NOMO-1 (cell line): ENCODE measurements at regions not wholly inside any gene's neighbourhood (a gene's known extent, or its start where the extent isn't known, plus 50 kb on each side); places are given as distances from the start of the nearest gene placed in this dataset.

Source experiments
- DNase-seq, 2 experiments: peaks; one replicate each; lab custom pipeline; 2025; ENCODE audit not compliant: unreplicated experiment in 2 of 2; lab: John Stamatoyannopoulos, UW

DNA sequence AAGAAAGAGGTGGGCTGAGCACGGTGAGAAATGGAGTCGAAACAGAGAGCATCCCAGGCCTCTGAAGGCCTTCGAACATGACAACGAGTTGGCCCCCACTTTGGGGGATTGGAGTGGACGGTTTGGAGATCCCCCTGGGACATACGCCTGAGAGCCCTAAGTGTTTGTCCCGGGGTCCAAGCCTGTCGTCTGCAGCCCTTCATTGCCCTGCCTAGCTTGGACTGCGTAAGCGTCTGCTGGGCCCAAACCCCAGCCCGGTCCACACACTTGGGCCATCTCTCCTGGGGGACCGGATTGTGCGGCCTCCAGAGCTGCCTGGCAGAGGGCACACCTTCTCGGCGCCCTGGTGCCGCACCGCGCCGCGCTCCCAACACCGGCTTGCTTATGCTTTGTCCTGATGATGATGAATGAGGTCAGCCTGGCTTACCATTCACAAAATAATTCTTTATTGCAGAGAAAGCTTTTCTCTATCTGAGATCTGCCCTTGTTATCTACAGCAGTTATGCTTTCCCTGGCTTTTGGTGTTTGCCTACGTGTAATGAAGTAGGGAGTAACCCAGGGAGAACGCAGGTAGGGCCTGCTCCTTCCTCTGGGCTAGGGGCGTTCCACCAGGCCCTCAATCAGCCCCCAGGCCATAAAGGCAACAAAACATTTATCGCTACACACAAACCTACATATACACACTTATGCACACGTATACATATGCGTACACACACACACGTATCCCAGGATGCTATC, 85.9 kb upstream of the PPARA start:
- DNase-seq = no peak

DNA sequence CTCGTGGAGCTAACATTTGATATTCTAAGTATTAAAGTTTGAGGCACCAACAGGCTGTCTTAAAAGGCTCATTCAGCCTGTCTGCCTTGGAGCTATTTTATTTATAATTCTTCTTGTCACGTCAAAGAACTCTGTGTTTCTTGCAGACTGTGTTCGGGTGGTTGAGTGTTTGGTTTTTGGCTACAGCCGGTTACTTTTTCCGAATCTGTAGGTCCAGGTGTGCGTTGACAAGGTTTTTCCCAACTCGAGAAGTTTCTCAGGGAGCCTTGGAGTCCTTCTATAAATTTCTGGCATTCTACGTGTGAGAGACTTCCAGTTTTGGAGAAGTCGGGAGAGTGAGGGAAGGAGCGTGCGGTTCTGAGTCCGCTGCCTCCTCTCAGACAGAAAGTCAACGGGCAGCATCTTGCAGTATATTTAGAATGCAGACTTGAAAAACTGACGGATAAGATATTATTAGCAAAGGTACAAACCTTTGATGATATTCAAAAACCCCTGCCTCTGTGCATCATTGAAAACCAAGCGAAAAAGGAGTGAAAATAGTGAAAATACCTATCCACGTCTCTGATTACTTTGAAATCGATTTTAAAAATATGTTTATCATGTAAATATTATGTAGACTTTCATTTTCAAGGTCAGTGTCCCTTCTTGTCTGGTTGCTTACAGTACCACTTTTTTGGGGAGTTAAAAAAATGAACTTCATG, 85.2 kb upstream of the PPARA start:
- DNase-seq = no peak

DNA sequence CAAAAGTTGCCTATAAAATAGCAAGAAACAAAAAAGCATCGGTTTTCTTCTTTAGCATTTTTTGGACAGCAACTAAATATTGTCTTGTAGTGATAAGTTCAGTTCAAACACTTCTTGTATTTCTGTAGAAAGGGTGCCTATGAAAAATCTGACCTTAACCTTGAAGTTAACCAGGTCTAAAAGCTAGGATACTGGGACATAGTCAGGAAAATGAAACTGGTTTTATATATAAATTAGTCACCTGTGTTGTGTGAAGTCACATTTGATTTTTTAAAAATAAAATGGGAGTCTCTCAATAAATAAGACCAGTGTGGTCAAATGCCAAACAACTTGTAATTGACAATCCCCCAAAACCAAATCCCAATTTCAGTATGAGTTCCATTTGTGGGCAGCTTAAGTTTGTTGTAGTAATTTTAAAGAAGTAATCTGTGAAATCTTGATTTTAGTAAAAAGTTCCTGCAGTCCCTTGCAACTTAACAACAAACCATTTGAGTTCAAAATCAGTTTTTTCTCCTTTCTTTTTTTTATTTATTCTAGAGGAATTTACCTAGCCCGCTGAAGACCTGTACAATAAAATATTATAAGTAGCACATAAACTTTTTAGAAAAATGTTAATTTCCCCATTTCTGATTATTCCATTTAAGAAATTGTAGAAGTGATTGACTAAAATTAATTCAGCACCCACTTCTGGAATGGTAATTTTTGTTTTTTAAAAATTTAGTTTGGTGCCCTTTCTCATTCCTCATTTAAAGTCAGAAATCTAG, 84.5 kb upstream of the PPARA start:
- no peak for DNase-seq

DNA sequence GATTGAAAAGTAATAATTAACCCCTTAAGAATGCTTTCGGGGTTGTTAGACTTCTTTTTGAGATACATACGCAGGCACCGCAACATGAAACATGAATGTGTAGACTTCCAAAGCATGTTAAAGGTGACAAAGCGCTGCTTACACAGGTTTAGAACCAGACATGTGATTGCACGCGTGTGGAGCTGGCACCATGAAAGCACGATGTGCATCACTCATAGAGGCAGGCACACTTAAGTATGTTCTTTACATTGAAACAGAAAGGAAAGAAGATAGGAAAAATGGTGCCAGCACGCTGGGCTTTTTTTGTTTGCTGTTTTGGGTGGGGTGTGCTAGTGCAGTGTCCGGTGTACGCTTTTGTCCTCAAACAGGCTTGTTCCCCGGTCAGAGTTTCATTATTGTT, 83.6 kb upstream of the PPARA start:
- peak in 1 of 2 experiments; percentile 31 for DNase-seq

DNA sequence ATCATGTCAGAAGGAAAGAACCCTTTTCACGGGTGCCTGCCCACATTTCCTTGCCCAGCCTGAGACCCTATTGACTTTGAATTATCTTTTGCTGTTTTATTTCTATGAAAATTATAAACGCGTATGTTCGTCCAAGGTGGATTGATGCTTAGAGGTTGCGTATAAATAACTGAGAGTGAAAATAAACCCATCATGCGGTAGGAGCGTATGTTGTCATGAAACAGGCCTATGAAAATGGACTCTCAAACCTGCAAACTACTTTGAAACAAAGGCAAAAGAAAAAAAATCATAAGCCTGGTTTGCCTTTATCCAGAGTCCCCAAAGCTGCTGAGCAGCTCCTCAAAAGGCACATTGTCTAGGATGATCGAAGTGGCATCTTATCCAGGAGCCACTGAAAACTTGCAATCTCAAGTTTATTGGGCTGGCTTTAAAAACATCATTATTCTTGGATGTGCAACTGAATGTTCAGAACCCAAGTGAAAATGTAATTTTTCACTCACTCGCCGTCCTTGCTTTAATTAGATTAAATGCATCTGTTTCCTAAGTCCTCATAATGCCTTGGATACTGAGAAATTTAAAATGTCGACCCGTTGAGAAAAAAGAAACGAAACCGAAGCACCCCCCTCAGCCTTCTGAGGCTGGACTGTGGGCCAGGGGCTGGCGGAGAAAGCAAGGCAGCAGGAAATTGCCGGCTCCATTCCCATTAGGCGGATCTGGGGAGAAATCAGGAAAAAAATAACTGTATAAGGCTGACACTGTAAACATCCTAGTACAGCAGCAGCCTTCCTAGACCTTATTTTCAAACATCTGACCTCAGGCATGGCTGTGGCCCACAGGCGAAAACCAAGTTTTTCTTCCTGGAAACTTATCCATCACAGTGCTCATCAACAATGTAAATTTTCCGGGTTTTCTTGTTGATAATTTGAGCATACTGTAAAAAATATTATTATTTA, 82.9 kb upstream of the PPARA start:
- peak in 1 of 2 experiments; percentile 58 for DNase-seq

DNA sequence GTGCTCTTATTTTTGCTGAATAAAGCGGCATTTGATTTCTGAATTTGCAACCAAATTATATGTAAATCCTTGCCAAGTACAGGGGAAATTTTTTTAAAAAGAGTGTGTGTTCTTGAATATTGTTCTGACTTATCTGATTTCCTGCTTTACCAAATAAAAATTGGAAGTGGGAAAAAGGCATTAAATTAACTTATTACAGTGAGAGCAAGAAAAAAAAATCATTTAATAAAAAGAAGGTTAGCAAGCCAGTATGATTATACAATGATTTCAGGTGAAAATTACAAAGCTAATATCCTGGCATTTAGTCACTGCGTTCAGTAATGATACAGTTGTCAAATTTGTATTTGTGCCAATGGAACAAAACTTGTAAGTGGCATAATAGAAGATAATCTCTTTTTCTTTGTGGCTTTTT, 82.1 kb upstream of the PPARA start:
- DNase-seq = no peak

DNA sequence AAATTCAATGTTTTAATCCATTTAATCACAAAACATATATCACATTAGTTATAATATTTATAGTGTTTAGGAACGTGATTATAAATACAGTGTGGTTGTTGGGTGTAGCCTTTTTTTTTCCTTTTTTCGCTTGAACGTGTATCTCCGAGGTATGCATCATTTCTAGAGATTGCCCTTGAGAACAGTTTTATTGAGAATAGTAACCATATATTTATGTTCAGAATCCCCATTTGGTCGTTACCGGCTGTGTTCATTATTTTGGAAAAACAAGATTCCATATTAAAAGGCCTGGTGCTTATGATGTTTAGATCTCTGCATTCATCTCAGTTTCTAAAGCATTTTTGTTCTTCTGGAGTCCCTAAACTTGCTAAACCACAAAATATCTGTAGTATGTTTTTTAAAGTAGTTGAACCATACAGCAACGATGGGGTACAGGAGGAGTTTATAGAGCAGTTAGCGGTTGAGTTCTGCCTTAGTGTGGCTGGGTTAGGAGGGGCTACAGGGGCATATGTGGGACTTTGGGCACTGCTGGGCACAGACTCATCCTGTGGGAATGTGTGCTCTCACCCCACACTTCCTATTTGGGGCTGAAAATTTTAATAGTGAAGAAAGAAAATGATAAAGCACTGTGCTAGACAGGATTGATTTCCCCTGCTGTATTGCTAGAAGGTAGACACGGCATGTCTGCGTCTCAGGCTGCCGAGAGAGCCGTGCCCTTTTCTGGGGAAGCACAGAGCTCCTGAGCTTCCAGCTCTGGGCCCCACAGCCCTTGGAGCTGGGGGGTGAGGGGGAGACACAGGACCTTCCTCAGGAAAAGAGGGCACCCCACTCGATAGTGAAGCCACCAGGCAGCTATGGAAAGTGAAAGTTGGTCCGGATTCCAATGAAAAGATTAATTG, 81.5 kb upstream of the PPARA start:
- DNase-seq = peak in 1 of 2 experiments; percentile 38

DNA sequence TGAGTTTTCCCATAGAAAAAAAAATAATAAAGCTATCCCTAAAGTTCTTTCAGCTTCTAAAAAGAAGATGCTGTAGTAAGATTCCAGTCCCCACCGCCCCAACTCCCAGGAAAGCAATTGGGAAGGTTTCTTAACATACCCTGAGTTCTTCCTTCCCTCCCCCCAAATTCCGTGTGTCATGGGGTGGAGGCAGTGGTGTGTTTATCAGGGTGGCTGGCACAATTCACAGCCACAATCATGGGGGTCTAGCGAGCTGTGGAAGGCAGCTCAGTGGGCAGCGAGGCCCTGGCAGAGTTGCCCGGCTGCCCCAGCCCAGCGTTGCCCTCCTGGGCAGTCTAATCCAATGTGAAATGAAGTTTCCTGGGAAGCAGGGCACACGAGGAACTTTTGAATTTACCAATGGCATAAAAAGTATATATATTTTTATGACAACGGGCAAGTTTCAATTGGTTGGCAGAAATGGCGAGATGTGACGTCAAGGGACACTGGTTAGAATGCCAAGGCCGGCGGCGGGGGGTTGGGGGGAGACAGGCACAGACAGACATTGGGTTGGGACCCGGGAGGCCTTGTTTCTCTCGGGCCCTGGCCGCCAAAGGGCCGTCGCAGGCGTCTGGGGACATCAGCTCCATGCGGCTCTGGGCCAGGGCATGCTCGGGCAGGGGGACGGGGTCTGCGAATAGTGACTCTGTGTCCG, 80.7 kb upstream of the PPARA start:
- DNase-seq = peak; percentile 86 to 90

DNA sequence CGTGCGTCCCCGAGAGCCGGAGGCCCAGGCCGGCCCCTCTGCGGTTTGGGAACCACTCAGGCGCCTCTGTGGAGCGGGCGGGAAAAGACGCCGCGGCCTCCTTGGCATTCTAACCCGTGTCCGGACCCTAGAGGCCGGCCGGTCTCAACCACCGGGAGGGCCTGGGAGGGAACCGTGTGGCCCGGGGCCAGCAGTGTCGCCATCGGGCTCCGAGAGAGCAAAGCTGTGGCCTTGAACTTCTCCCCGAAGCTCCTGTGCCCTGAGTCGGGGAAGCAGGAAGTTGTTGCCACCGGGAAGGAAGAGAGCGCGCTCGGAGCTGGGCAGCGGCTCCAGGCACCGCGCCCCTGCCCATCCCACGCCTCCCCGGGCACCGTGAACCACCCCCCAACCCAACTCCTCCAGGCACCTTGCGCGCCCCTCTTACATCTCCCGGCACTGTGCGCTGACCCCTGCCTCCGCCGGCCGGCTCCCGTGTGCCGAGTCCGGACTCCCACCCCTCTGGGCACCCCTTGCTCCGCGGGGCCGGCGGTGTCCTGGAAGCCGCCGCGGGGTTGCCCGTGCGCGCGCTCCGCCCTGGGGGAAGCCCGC, 80.0 kb upstream of the PPARA start:
- DNase-seq = peak in 1 of 2 experiments; percentile 69

DNA sequence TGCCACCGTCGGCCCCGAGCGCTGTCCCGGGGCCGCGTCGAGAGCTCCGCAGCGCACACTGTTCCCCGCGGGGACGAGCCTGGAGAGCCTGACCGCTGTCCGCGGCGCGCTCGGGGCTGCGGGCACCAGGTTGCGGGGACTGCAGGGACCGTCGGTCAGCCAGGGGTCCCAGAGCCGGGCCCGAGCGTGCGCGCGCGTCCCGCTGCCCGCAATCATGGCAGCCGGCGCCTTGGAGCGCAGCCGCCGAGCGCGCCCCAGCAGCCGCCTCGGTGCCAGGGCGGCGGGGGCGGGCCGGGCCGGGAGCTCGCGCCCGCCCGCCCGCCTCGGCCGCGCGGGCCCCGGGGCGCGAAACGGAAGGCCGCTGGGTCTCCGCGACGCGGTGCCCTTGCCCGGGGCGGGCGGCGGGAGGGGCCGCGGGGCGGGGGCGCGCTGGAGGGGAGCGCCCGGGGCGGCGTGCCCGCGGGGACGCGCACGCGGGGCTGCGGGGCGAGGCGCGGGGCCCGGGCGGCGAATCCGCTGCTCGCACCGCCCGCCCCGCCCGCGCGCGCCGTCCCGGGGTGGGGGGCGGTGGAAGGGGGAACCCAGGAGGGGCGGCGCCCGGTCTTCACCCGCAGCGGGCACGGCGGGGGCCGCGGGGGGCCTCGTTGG, 79.4 kb upstream of the PPARA start:
- peak in 1 of 2 experiments; percentile 89 for DNase-seq

DNA sequence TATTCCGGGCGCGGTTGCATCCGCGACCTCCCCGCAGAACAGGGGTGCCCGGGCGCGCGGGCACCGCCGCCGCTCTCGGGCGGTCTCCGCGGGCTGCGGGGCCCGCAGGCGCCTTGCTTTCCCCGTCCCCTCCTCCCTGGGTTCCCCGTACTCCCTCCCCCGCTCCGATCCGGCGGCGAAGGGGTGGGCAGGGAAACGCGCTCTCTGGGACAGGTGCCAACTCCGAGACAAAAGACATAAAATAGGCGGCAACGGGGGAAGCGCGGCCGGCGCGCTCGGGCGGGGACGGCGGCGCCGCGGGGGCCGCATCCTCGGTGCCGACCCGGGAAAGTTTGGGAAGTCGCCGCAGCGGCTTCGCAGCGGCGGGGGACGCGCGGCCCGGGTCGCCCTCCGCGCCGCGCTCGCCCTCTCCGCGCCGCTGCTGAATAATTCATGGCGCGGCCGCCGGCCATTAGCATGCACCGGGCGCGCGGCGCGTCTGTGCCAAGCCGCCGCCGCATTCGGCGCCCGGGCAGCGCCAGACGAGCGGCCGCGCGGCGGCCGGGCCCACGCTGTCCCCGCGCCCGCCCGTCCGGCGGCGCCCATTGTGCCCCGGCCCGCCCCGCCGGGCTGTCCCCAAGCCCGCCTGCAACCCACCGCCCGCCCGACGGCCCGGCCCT, 78.7 kb upstream of the PPARA start:
- peak in 1 of 2 experiments; percentile 71 for DNase-seq

DNA sequence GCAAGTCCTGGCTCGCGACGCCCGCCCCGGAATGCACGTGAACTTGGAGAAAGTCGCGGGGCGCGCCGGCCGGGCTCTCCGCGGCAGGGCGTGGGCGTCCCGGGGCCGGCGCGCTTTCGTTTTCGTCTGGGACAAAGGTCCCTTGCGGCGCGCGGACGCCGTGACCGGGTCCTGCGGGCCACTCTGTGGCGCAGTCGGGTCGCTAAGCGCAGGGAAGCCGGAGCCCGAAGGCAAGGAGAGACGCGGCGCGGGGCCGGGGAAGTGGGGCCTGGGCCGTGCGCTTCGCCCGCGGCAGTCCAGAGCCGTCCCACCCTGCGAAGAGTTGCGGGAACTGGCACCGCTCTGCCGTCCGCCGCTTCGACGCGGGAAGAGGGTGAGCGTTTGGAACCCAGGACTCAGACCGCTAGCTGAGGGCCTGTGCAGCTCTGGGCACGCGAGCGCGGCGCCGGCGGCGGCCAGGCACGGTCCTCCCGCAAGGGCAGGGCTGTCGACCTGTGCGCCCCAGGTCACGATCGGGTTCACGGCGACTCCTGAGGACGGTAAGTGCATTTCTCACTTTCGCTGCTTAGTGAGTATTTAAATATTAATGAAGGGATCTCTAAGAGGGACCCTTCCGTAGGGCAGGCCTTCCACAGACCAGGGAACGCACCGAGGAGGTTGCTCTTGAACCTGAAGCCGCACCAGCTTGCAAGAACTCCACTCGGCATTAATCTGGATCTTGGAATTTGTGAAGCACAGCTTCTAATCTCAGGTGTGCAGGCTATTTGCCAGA, 78.0 kb upstream of the PPARA start:
- DNase-seq = no peak

DNA sequence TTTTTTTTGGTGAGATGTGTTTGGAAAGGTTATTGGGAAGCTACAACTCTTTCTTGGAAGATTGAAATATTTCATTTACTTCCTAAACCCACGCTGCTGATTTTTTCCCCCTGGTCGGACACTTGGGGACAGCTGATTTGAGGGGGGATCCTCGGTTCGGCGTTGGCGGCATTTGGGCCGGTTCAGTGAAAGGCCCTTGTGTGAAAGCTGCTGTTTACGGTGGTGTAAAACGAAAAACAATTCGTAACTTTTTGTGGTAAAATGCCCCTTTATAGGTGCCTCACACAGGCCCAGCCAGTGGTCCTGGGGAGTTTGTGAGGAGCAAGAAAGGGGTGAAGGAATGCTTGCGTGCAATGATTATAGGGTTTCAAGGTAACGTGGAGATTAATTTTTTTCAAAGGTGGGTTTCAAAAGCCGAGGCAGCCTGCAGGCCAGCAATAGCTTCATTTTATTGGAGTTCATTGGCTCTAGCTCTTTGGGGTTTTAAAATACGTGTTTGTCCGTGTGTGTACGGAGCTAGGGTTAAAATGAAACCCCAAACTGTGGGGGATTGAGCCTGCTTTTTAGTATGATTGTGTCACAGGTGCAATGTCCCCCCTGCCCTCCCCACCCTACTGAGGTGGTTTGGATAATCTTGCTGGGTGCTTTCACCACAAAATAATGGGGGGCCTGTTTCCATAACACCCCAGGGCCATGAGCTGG, 77.2 kb upstream of the PPARA start:
- DNase-seq = no peak

DNA sequence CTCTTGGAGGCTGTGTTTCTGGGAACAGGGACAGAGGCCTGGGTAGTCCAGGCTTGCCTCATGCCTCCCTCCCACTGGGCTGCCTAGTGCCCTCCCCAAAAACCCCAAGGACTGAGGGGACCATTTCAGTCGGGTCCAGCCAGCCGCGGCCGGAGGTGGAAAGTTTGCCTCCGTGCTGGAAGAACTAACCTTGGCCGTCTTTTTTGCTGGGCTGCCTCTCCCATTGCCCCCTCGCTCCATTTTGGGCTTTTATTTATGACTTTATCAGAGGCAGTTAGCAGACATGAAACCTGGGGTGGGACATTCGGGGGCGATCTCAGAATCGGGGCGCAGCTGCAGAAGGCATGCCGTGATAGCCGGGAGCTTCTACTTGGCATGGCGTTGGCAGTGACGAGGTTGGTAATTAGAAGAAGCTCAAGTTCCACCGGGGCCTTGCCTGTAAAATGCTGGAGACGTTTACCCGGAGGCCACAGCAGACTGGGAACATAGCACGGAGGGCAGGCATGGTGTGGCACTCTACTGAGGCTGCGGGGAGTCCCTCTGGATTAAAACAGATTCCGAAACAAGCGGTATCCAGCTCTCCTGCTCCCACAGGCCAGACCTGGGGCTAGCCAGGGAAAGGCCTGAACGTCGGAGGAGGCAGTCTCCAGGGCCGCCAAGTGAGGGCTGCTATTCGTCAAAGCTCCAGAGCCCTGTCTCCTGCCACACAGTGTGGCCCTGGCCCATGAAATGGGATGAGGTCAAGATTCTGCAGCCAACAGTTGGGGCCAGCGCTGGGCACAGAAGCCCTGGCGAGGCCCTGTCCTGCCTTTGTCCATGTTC, 76.4 kb upstream of the PPARA start:
- peak in 1 of 2 experiments; percentile 33 for DNase-seq
